ENCODE measurements at regions not wholly inside any gene's neighbourhood (a gene's known extent, or its start where the extent isn't known, plus 50 kb on each side); places are given as distances from the start of the nearest gene placed in this dataset.

GRCh38 chr15:38145651-38146111, 107.0 kb upstream of the SPRED1 start:
- TF ChIP-seq POLR2A (IDR thresholded peaks at IDR 0.05) (no peak), CTCF (IDR thresholded peaks at IDR 0.05) (no peak)

Measured in ovary (tissue), 3 donors.